Adrenal gland (tissue), 5 donors: ENCODE measurements at regions not wholly inside any gene's neighbourhood (a gene's known extent, or its start where the extent isn't known, plus 50 kb on each side); places are given as distances from the start of the nearest gene placed in this dataset.

ENCODE experiments used
- POLR2A ChIP-seq, 2 donors: fragments of 450-650 bp; IDR thresholded peaks; one replicate each; pipeline ENCODE4 v1.6.1; 2017; ENCODE audit warnings: antibody characterized with exemption in 2 of 2, mild to moderate bottlenecking in 2 of 2, moderate library complexity in 1 of 2
- TF ChIP-seq, protein P1 (sequence below), 6 experiments: fragments of 450-650 bp in 4 of 6; fragments of 200-600 bp in 2 of 6; sonication (generic) in 1 of 6; IDR thresholded peaks; 1 replicate in 5 of 6; 2 replicates in 1 of 6; pipeline versions ENCODE4 v1.5.1 to v1.8.0; 2016 to 2021; ENCODE audit warnings: antibody characterized with exemption in 6 of 6, mild to moderate bottlenecking in 2 of 6, moderate library complexity in 1 of 6
- donor health status: DM: no; HTN: no; CAD: no.

DNA sequence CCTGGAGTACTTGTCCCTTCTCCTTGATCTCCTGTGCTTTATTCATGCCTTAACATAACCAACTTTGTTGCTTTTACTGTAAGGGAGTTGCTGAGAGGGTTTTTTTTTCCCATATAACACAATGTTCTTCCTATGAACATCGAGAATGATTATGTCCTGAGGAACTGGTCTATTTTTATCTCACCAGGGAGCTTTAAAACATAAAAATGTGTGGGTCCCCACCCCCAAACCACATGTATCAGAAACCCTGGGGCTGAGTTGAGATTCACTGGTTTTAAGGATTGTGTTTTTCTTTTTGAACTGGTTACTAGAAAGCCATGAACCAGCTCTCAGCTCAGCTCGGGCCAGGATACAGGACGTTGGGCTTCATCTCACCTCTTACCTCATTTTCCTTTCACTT is 118.5 kb upstream of the JAG1 start:
- TF ChIP-seq, protein P1, sequence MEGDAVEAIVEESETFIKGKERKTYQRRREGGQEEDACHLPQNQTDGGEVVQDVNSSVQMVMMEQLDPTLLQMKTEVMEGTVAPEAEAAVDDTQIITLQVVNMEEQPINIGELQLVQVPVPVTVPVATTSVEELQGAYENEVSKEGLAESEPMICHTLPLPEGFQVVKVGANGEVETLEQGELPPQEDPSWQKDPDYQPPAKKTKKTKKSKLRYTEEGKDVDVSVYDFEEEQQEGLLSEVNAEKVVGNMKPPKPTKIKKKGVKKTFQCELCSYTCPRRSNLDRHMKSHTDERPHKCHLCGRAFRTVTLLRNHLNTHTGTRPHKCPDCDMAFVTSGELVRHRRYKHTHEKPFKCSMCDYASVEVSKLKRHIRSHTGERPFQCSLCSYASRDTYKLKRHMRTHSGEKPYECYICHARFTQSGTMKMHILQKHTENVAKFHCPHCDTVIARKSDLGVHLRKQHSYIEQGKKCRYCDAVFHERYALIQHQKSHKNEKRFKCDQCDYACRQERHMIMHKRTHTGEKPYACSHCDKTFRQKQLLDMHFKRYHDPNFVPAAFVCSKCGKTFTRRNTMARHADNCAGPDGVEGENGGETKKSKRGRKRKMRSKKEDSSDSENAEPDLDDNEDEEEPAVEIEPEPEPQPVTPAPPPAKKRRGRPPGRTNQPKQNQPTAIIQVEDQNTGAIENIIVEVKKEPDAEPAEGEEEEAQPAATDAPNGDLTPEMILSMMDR (IDR thresholded peaks at IDR 0.05) = no peak
- TF ChIP-seq POLR2A (IDR thresholded peaks at IDR 0.05) = no peak
